ENCODE measurements at regions not wholly inside any gene's neighbourhood (a gene's known extent, or its start where the extent isn't known, plus 50 kb on each side); places are given as distances from the start of the nearest gene placed in this dataset.
A peak's percentile ranks its signal among the peaks of the same experiment; 100 is the strongest.

GRCh38 chr5:77867914-77868313 lies 91.8 kb upstream of the TBCA start:
- H3K4me3 ChIP-seq (ENCODE audit: low read length) = no peak overlapping the region
- peaks cover 17% of the 10 kb centered on the region for H3K4me1 Mint-ChIP-seq
- H3K9ac ChIP-seq (ENCODE audit: extremely low read depth, low read length, poor library complexity, severe bottlenecking) = no peak overlapping the region
- H3K36me3 ChIP-seq (ENCODE audit: control insufficient read depth, insufficient read depth, low read length) = no peaks in the 10 kb centered on the region
- TF ChIP-seq CTCF (conservative IDR thresholded peaks at IDR 0.05) = no peak
- DNase-seq = no peak
- no peaks in the 10 kb centered on the region for H3K9me3 Mint-ChIP-seq
- H3K4me1 ChIP-seq (ENCODE audit: control insufficient read depth, insufficient read depth, low read length) = peaks cover 12% of the 10 kb centered on the region
- 88 to 93% methylated on average over 2 to 4 of the region's 4 CpGs for WGBS, 2 experiments (ENCODE audit: insufficient coverage in 1 of 2, insufficient read length in 1 of 2)
- no peak overlapping the region for H3K27ac ChIP-seq (ENCODE audit: low read depth, low read length)
- H3K9me3 ChIP-seq (ENCODE audit: control insufficient read depth, low read length) = no peaks in the 10 kb centered on the region
- H3K27me3 Mint-ChIP-seq (ENCODE audit: insufficient read depth) = peaks cover 29% of the 10 kb centered on the region
- no peak overlapping the region for H3K27ac Mint-ChIP-seq
- peaks cover 10% of the 10 kb centered on the region for H3K27me3 ChIP-seq (ENCODE audit: control insufficient read depth, insufficient read depth, low read length, poor library complexity, severe bottlenecking)
- H3K36me3 Mint-ChIP-seq (ENCODE audit: low read depth) = no peaks in the 10 kb centered on the region
- H3K4me3 Mint-ChIP-seq = no peak overlapping the region

GRCh38 chr5:77867194-77867691 lies 91.1 kb upstream of the TBCA start:
- Mint-ChIP-seq H3K4me3 (no peak overlapping the region), H3K27me3 (ENCODE audit: insufficient read depth) (peaks cover 36% of the 10 kb centered on the region), H3K4me1 (peaks cover 17% of the 10 kb centered on the region), H3K27ac (no peak overlapping the region), H3K9me3 (no peaks in the 10 kb centered on the region), H3K36me3 (ENCODE audit: low read depth) (no peaks in the 10 kb centered on the region)
- H3K4me3 ChIP-seq (ENCODE audit: low read length) = no peak overlapping the region
- peaks cover 11% of the 10 kb centered on the region for H3K4me1 ChIP-seq (ENCODE audit: control insufficient read depth, insufficient read depth, low read length)
- peaks cover 17% of the 10 kb centered on the region for H3K27me3 ChIP-seq (ENCODE audit: control insufficient read depth, insufficient read depth, low read length, poor library complexity, severe bottlenecking)
- peak; percentile 55 for TF ChIP-seq CTCF (conservative IDR thresholded peaks at IDR 0.05)
- no peak overlapping the region for H3K27ac ChIP-seq (ENCODE audit: low read depth, low read length)
- no peaks in the 10 kb centered on the region for H3K9me3 ChIP-seq (ENCODE audit: control insufficient read depth, low read length)
- no peak for DNase-seq
- WGBS, 2 experiments (ENCODE audit: insufficient coverage in 1 of 2, insufficient read length in 1 of 2) = 88% methylated on average over 2 of the region's 2 CpGs; no CpG with 5 or more reads in 1 of the 2 experiments
- no peak overlapping the region for H3K9ac ChIP-seq (ENCODE audit: extremely low read depth, low read length, poor library complexity, severe bottlenecking)
- H3K36me3 ChIP-seq (ENCODE audit: control insufficient read depth, insufficient read depth, low read length) = no peaks in the 10 kb centered on the region

DNA sequence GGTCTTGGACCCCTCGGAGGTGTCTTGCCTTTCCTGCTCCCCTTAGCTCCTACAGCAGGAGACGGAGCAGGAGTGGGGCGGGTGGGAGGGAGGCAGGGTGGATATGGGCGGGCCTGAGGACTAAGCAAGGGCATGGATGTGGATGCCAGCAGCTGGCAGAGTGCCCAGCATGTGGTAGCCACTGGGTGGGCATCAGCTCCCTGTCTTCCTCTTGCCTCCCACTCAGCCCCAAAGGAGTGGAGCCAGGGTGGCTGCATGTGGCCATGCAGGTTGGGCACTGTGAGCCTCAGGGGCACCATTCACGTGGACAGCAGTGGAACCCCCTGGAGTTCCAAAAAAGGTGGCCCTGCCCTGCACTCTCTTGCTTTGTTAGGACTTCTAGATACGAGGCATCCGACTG lies 90.1 kb upstream of the TBCA start:
- Histone ChIP-seq H3K9ac (ENCODE audit: extremely low read depth, low read length, poor library complexity, severe bottlenecking) (no peak overlapping the region), H3K4me1 (ENCODE audit: control insufficient read depth, insufficient read depth, low read length) (peaks cover 10% of the 10 kb centered on the region), H3K27me3 (ENCODE audit: control insufficient read depth, insufficient read depth, low read length, poor library complexity, severe bottlenecking) (peaks cover 23% of the 10 kb centered on the region), H3K27ac (ENCODE audit: low read depth, low read length) (no peak overlapping the region), H3K36me3 (ENCODE audit: control insufficient read depth, insufficient read depth, low read length) (no peaks in the 10 kb centered on the region), H3K4me3 (ENCODE audit: low read length) (no peak overlapping the region), H3K9me3 (ENCODE audit: control insufficient read depth, low read length) (no peaks in the 10 kb centered on the region)
- Mint-ChIP-seq H3K4me3 (no peak overlapping the region), H3K4me1 (peaks cover 12% of the 10 kb centered on the region), H3K27ac (no peak overlapping the region), H3K9me3 (no peaks in the 10 kb centered on the region), H3K27me3 (ENCODE audit: insufficient read depth) (peaks cover 45% of the 10 kb centered on the region), H3K36me3 (ENCODE audit: low read depth) (no peaks in the 10 kb centered on the region)
- DNase-seq = no peak
- no peak for TF ChIP-seq CTCF (conservative IDR thresholded peaks at IDR 0.05)
- WGBS, 2 experiments (ENCODE audit: insufficient coverage in 1 of 2, insufficient read length in 1 of 2) = 92 to 100% methylated on average over 1 to 7 of the region's 7 CpGs

Measured in endodermal cell (in vitro differentiated cells).